Putamen (tissue), 1 donor: ENCODE measurements at regions not wholly inside any gene's neighbourhood (a gene's known extent, or its start where the extent isn't known, plus 50 kb on each side); places are given as distances from the start of the nearest gene placed in this dataset.

Experiments used
- DNase-seq: peaks from one replicate; pipeline ENCODE4 v3.0.0-alpha.2; 2016; ENCODE audit warnings: low spot score

DNA sequence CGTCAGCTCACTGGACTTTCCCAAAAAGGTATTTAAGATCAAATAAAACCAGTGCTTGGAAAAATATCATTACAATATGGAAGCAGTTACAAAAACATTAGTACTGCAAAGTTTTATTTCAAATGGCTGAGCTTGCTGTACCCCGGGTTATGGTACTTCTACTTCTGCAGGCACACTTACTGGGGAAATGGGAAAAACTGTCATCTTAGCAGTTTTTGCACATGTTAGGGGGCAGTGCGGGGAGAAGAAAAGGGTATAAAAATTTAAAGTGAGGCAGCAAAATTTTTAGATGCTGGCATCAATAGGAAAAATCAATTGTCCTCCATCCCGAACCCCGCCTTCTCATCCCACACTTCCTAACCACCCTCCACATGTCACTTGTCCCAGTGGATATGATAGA lies 133.4 kb downstream of the ATG4C start:
- no peak for DNase-seq

DNA sequence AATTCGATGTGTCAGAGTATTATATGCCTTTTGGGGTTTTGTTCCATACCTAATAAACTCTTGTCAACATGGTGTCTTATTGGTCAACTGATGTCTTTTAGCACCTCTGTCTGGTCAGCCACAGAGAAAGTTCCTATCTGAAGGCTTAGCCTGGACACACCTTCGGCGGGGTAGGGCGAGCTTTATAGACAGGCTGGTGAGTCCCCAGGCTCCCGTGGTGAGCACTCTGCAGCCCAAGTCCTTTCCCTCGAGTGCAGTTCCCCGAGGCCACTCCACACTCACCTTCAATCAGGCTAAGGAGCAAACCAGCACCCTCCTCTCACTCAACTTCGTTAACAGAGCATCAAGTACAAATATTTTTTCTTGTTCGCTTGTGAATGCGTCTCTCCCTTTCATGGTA lies 133.9 kb downstream of the ATG4C start:
- no peak for DNase-seq

- DNase-seq = no peak
Observed at GRCh38 chr1:62918700-62919099, 134.8 kb downstream of the ATG4C start.

DNA sequence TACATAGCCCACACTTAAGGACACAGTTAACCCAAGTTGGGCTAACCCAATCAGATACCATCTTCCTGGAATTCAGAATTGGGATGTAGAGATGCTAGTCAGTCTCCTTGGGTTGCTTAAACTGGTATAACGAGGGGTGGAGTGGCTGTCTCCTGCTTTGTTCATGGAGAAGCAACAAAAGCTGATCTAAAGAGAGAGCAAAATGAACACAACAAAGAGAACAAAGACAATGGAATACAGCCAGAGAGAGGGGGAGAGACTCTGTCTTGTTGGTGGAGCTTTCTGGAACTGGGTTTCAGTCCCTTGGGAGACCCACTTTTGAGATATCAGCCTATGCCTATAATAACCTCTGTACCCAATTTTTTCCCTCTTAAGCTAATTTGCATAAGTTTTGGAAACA lies 138.1 kb downstream of the ATG4C start:
- no peak for DNase-seq

DNA sequence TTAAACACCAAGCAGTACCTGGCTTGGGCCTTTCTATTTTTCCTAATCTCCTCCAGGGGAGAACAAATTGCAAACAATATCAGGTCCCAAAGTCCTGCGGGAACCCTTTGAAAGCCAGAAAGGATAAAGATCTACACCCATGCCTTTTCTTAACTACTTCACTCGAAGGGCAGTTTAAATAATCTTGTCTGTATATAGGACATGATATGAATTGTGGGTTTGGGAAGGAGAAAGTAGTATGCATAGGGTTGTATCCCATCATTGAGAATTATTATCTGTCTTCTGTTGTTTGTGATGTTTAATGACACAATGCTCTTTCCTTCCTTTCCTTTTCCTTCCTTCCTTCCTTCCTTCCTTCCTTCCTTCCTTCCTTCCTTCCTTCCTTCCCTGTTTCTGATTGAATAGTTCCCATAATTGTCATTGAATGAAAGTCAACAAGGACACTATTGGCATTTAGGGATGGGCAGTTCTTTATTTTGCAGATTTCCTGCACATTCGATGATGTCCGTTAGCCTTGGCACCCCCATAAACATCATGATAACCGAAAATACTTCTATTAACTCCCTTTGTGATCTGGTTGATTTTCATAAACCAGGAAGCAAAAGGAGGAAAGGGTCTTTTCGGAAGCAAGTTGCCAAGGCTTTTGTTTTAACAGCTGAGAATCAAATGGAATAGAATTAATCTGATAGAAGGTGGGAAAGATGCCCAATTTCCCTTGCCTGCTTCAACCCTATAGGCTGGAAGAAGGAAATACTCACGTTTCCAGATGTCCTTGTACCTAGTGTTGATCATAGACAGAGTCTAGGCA lies 141.3 kb downstream of the ATG4C start:
- no peak for DNase-seq

DNA sequence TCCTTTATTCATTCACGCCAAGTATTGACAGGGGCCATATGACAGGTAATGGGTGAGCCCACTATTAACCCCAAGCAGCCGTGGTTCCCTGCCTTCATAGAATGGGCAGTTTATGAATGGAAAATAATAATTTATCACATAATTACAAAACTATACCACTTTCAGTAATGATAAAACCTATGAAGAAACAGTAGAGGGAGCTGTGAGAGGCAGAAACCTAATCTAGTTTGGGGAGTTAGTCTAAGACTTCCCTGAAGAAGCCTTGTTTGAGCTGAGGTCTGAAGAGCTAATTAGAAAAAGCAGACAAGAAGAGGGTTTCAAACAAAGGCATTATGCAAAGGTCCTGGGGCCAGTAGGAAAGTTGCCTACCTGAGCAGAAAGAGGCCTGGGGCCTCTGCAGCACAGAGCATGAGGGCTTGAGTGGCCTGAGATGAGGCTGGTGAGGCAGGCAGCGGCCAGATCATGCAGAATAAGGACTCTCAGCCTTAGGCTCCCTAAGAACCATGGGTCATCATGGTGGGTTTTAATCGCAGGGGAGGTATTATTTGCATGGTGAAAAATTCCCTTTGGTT lies 142.8 kb downstream of the ATG4C start:
- no peak for DNase-seq

DNA sequence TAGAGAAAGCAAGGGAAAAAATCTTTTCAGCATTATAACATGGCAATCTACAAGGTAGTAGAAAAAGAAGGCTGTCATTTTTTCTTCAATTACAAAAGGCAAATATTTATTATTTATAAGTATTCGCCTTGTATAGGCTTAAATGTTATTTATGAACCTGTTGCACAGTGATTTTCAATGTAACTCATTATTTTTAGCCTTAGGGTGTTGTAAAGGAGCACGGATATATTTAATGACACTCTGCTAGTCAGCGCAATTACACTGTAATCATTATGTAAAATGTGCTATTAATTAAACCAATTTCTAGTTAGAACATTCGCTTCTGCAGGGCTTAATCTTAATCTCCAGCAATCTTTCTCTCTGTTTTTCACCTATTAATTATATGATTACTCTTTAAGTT lies 145.0 kb downstream of the ATG4C start:
- no peak for DNase-seq

DNA sequence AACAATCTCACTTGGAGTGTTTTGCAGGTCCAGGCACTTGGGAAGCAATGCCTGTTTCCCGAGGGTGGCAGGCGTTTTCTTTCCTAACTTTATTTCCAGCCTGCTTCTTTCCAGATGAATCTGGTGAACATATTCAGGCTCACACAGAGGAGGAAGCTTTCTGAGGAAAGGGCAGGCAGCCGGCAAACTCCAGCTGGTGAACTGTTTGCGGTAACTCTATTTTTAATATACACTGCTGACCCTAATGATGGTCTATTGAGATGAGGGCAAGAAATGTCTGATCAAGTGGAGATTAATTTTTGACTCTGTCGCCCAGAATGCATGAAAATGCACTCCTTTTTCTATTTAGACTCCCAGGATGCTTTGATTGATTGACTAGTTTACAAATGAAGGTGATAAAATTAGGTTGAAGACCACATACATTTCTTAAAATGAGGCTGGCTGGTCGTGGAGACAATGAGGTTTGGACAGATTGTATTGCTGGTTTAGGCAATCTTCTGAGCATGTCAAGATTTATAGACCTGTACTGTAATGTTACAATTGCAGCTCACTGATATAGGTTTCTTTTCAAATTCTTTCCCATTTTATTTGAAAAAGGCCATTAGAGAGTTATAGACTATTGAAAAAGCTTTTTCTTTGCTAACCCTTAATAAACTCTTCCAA lies 153.8 kb downstream of the ATG4C start:
- no peak for DNase-seq

GRCh38 chr1:62941780-62942179 lies 157.8 kb downstream of the ATG4C start:
- no peak for DNase-seq

- no peak for DNase-seq
Observed at GRCh38 chr1:62946511-62946910, 162.6 kb downstream of the ATG4C start.

- no peak for DNase-seq
Observed at GRCh38 chr1:62951428-62951827, 167.5 kb downstream of the ATG4C start.

GRCh38 chr1:62952596-62952995 lies 168.7 kb downstream of the ATG4C start:
- DNase-seq = no peak

DNA sequence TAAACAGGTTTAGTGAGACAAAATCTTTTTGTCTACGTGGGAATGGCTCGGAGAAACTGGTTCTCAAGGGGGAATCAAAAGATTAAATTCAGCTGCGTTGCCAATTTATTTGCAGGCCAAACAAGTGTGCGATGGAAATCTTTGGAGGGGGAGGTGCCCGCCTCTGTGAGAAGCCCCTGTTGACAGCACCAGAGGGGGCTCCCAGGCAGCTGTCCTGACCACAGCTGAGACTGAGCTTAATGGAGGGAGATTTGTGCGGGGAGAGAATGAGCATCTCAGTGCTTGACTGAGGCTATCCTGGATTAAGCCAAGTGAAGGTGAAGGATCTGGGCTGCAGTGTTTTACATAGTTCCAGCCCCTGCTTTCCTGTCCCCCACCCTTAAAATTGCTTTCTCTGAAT lies 169.7 kb downstream of the ATG4C start:
- no peak for DNase-seq

DNA sequence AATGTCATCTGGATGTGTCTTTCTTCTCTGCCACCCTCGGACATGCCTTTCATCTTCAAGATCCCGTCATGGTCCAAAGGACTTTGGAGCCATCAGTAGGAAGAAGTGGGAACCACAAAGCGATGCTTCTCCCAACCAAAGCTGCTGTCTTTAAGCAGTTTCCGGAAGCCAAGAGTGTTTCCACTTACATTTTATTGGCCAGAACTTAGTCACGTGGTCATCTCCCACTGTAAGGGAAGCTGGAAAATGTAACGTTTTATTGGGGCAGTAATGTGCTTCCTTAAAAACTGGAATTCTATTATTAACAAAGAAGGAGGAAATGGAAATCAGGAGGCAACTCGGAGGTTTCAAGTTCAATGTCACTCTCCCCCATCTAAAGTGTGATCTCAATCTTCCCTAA lies 170.8 kb downstream of the ATG4C start:
- no peak for DNase-seq

DNA sequence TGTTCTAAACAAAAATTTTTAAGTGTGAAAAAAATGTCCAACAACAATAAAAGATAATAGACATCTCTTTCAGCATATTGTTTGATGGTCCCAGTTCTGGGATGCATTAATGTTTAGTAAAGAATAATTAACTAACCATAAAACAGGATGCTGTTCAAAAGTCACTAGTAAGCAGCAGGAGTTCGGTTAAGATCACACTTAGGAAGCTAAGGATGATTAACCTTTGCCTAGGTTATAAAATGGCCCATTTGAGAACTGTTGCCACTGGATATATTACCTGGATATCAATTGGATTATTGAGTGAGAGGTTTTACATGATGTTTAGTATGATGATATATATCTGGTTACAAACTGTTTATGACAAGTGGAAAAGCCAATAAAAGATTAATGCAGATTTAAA lies 171.7 kb downstream of the ATG4C start:
- no peak for DNase-seq

DNA sequence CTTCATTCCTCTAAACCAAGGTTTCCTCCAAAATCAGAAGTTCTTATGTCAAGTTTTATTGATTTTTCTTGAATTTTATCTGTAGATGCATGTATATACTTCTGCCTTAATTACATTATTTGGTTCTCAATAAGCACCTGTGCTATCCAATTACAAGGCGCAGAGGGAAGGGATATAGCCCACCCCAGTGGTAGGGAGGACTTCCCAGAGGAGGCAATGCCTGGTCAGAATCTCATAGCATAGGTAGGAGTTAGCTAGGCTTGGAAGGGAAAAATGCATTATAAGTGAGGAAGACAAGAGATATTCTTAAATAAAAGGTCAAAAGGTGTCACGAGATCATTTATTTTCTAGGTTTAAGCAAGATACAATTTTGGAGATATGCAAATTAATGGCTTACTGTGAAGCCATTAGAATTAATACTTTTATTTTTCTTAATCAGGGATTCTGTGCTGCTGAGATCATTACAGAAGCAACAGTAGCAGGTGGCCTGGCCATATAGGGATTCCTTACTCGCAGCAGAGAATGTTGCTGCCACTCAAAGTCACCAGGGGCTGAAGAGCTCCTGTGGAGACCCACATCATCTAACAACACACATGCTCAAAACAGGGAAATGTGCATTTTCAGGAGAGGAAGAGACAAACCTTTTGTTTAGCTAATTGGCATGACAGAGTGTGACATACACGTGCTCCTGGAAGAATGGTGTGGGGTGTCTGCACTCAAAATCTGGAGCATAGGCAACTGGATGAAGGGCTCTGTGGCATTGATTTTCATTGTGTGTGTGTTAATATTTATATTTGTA lies 178.3 kb downstream of the ATG4C start:
- DNase-seq = no peak

DNA sequence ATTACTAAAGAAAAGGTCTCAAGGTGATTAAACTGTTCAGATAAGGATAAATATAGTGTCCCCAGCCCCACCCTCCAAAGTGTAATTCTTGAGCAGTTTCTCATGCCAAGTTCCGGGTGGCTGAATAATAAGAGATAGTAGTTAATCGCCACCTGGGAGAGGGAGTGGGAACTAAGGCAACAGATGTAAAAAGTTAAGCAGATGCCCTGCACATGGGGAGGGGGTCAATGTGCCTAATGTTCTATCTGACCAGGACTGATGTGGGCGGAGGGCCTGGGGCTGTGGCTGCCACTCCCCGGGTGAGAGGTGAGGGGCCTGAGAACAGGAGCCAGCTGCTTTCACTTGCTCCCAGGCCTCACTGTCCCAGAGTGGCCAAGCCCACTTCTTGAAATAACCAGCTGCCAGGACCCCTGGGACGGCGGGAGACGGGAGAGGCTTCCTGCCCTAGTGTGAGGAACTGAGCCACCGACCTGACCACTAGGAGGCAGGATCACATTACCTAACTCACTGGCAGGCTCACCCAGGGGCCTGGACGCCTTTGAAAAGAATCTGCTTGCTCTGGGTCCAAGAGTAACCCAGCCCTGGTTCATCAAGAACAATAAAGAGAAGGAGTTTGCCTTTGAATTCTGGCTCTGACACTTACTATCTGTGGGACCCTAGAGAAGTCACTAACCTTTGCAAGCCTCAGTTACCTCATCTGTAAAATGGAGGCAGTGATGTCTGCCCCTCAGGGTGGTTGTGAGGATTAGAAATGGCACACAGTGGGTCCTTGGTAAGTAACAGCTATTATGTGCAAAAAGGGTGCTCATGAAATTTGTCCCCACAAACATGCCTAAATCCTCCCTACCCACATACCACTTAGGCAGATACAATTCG lies 179.2 kb downstream of the ATG4C start:
- no peak for DNase-seq

GRCh38 chr1:62964141-62964540 lies 180.2 kb downstream of the ATG4C start:
- no peak for DNase-seq

GRCh38 chr1:62967031-62967430 lies 183.1 kb downstream of the ATG4C start:
- no peak for DNase-seq

DNA sequence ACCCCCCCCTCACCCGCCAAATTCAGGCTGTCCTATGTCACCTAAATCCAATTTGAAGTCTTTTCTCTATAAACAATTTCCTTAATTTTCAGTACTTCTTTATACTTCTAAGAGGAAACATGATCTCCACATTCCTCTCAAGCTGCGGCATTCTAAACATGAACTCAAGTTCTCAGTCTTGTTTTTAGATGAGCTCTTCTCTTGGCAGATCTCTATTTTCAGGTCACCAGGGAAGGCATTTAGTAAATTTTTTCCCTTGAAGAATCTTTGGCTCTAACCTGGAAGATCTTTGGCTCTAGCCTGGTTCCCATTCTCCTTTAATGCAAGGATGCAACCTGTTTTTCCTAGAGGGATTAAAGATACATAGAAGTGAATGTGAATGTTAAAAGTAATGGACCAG lies 193.4 kb downstream of the ATG4C start:
- DNase-seq = no peak

GRCh38 chr1:62978741-62979140 lies 194.8 kb downstream of the ATG4C start:
- no peak for DNase-seq

- no peak for DNase-seq
Observed at GRCh38 chr1:62981434-62981833, 197.5 kb downstream of the ATG4C start.
